ENCODE measurements at regions not wholly inside any gene's neighbourhood (a gene's known extent, or its start where the extent isn't known, plus 50 kb on each side); places are given as distances from the start of the nearest gene placed in this dataset.

DNA sequence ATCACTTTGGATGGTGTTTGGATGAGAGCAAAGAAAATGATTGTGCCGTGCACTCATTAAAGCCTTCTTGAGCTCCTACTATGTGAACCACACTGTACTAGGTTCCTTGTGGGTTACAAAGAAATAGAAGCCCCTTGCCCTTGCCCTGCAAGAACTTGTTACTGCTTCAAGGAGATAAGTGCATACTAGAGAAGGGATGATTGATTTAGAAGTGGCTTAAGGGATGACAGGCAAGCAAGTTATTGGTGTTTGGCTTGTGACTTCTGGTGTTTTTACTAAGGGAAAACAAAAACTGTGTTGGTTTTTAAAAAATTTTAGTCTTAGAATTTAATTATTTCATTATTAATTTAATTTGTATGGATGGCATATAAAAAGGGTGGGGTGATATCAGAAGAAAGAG, 67.4 kb downstream of the IL21 start:
- Histone ChIP-seq H3K4ac (replicated peaks; ENCODE audit: insufficient read length, low read depth, low read length) (no peak overlapping the region), H2BK20ac (ENCODE audit: low read length) (no peak overlapping the region), H3K79me2 (ENCODE audit: control insufficient read depth in 1 of 2, insufficient read depth in 2 of 2, low read length in 2 of 2) (no peaks in the 10 kb centered on the region), H3K4me1 (replicated peaks in 1 of 4; ENCODE audit: control insufficient read depth in 3 of 4, insufficient read depth in 4 of 4, low read length in 3 of 4) (peaks cover 2 to 3% (median 3%) of the 10 kb centered on the region in 4 experiments; a peak in 4 of 7 replicates), H3K9ac (replicated peaks in 1 of 4; ENCODE audit: extremely low read depth in 1 of 4, low read depth in 3 of 4, low read length in 3 of 4) (no peak overlapping the region), H2BK15ac (ENCODE audit: low read length) (no peak overlapping the region), H3K79me1 (ENCODE audit: low read depth, low read length) (no peaks in the 10 kb centered on the region), H3K27ac (ENCODE audit: low read depth, low read length) (no peak overlapping the region), H3K23ac (ENCODE audit: insufficient read length) (no peak overlapping the region), H3K4me2 (ENCODE audit: insufficient read depth in 1 of 2, low read depth in 2 of 2, low read length in 2 of 2) (no peak overlapping the region), H3K56ac (replicated peaks; ENCODE audit: insufficient read length, low read depth, low read length) (no peak overlapping the region), H3K23me2 (ENCODE audit: low read depth, low read length) (no peaks in the 10 kb centered on the region), H2BK5ac (ENCODE audit: low read depth, low read length) (no peak overlapping the region), H3K18ac (ENCODE audit: extremely low read depth, low read length) (no peak overlapping the region), H3K14ac (ENCODE audit: insufficient read length) (no peak overlapping the region), H4K8ac (ENCODE audit: extremely low read depth, insufficient read depth, low read length) (no peak overlapping the region), H4K5ac (ENCODE audit: insufficient read length, low read depth, low read length) (no peak overlapping the region), H2BK12ac (ENCODE audit: low read depth, low read length) (no peak overlapping the region), H3K9me3 (ENCODE audit: insufficient read depth in 2 of 2, low read depth in 1 of 2, low read length in 1 of 2) (no peaks in the 10 kb centered on the region), H2AFZ (ENCODE audit: low read length) (no peak overlapping the region), H3K4me3 (ENCODE audit: extremely low read depth in 1 of 4, insufficient read depth in 2 of 4, low read depth in 3 of 4, low read length in 4 of 4) (no peak overlapping the region), H4K20me1 (replicated peaks in 1 of 2; ENCODE audit: control insufficient read depth in 1 of 2, insufficient read depth in 2 of 2, low read length in 2 of 2) (no peaks in the 10 kb centered on the region), H2AK5ac (ENCODE audit: low read depth, low read length) (no peak overlapping the region), H2BK120ac (replicated peaks; ENCODE audit: low read depth, low read length) (no peak overlapping the region), H3K27me3 (replicated peaks in 1 of 4; ENCODE audit: control insufficient read depth in 3 of 4, extremely low read depth in 1 of 4, insufficient read depth in 3 of 4, low read length in 3 of 4) (no peaks in the 10 kb centered on the region), H3K36me3 (ENCODE audit: control insufficient read depth in 2 of 4, insufficient read depth in 4 of 4, low read length in 3 of 4) (no peaks in the 10 kb centered on the region), H4K91ac (replicated peaks; ENCODE audit: insufficient read length, low read length) (no peak overlapping the region)
- POLR2A ChIA-PET (ENCODE audit: partially characterized antibody) = no interaction called here
- CTCF ChIA-PET (ENCODE audit: partially characterized antibody) = interaction anchor here (0.6 to 2.6 kb wide), 3 partner anchors 14 to 464 kb away, joined by 3 to 8 read pairs (median 5); no protein-coding TSS in a partner anchor
- 90% methylated on average over 1 of the region's 1 CpG; no CpG with 5 or more reads in 1 of the 2 experiments for WGBS, 2 experiments (ENCODE audit: extremely low coverage in 1 of 2, insufficient coverage in 1 of 2, insufficient read length in 1 of 2, insufficient replicate concordance in 2 of 2, low coverage in 1 of 2, low lambda C conversion rate in 2 of 2, missing lambda C conversion rate in 1 of 2)
- no peak for DNase-seq (ENCODE audit: low read depth in 1 of 2, low spot score in 2 of 2)
- no peak for FAIRE-seq
- no peak for TF ChIP-seq TAF7 (optimal IDR thresholded peaks at IDR 0.05; ENCODE audit: borderline replicate concordance, low read depth, low read length)
- no peak for TF ChIP-seq EP300 (IDR thresholded peaks at IDR 0.05; ENCODE audit: borderline replicate concordance in 1 of 2, low read depth in 2 of 2, low read length in 2 of 2)
- TF ChIP-seq HDAC2 (IDR thresholded peaks at IDR 0.05; ENCODE audit: borderline replicate concordance in 1 of 2, low read depth in 2 of 2, low read length in 2 of 2) = no peak
- TF ChIP-seq BCL11A (IDR thresholded peaks at IDR 0.05; ENCODE audit: low read depth in 2 of 2, low read length in 2 of 2) = no peak
- TF ChIP-seq CBX5 (IDR thresholded peaks at IDR 0.05; ENCODE audit: low read depth, low read length) = no peak
- TF ChIP-seq SP2 (IDR thresholded peaks at IDR 0.05; ENCODE audit: low read length) = no peak
- TF ChIP-seq CREB1 (IDR thresholded peaks at IDR 0.05) = no peak
- TF ChIP-seq JUN (IDR thresholded peaks at IDR 0.05; ENCODE audit: low read depth, low read length) = no peak
- no peak for TF ChIP-seq TAF1 (IDR thresholded peaks at IDR 0.05; ENCODE audit: low read depth, low read length)
